ENCODE measurements at regions not wholly inside any gene's neighbourhood (a gene's known extent, or its start where the extent isn't known, plus 50 kb on each side); places are given as distances from the start of the nearest gene placed in this dataset.
"Not testable (repeated sequence)": the region's sequence is repeated elsewhere in the genome, so short reads cannot be mapped to it uniquely, and the experiment has no call there.

- DNase-seq, result no peak
- in situ Hi-C loops (cut with MboI; ENCODE audit: low pct_unique_long_range_greater_than_20kb, low sequenced_read_pairs), result no loop called here
Measured at GRCh38 chr18:22063672-22064071, 105.7 kb upstream of the GATA6 start.

- no peak for DNase-seq
- in situ Hi-C loops (cut with MboI; ENCODE audit: low pct_unique_long_range_greater_than_20kb, low sequenced_read_pairs), result no loop called here
Measured at GRCh38 chr18:22064581-22064980, 104.8 kb upstream of the GATA6 start.

- in situ Hi-C loops (cut with MboI; ENCODE audit: low pct_unique_long_range_greater_than_20kb, low sequenced_read_pairs), result no loop called here
Measured at GRCh38 chr18:22065311-22065710, 104.1 kb upstream of the GATA6 start.

GRCh38 chr18:22066083-22066485, 103.3 kb upstream of the GATA6 start:
- in situ Hi-C loops (cut with MboI; ENCODE audit: low pct_unique_long_range_greater_than_20kb, low sequenced_read_pairs), result no loop called here
- no peak for DNase-seq

More at GRCh38 chr18:22065311-22065710, 104.1 kb upstream of the GATA6 start:
- no peak for DNase-seq

GRCh38 chr18:22067109-22067508, 102.3 kb upstream of the GATA6 start:
- in situ Hi-C loops (cut with MboI; ENCODE audit: low pct_unique_long_range_greater_than_20kb, low sequenced_read_pairs), result no loop called here

GRCh38 chr18:22067682-22068081, 101.7 kb upstream of the GATA6 start:
- DNase-seq, result no peak
- in situ Hi-C loops (cut with MboI; ENCODE audit: low pct_unique_long_range_greater_than_20kb, low sequenced_read_pairs), result no loop called here

More at GRCh38 chr18:22067109-22067508, 102.3 kb upstream of the GATA6 start:
- DNase-seq, result no peak

- DNase-seq; in situ Hi-C loops (cut with MboI; ENCODE audit: low pct_unique_long_range_greater_than_20kb, low sequenced_read_pairs): not testable (repeated sequence)
Measured at GRCh38 chr18:22068784-22069183, 100.6 kb upstream of the GATA6 start.

- DNase-seq, result no peak
- in situ Hi-C loops (cut with MboI; ENCODE audit: low pct_unique_long_range_greater_than_20kb, low sequenced_read_pairs), result no loop called here
Measured at GRCh38 chr18:22069916-22070315, 99.5 kb upstream of the GATA6 start.

GRCh38 chr18:22073411-22073810, 96.0 kb upstream of the GATA6 start:
- in situ Hi-C loops (cut with MboI; ENCODE audit: low pct_unique_long_range_greater_than_20kb, low sequenced_read_pairs), result no loop called here
- DNase-seq, result no peak

- no peak for DNase-seq
- in situ Hi-C loops (cut with MboI; ENCODE audit: low pct_unique_long_range_greater_than_20kb, low sequenced_read_pairs), result no loop called here
Measured at GRCh38 chr18:22074282-22075070, 94.9 kb upstream of the GATA6 start.

- no peak for DNase-seq
- in situ Hi-C loops (cut with MboI; ENCODE audit: low pct_unique_long_range_greater_than_20kb, low sequenced_read_pairs), result no loop called here
Measured at GRCh38 chr18:22080035-22080434, 89.4 kb upstream of the GATA6 start.

- in situ Hi-C loops (cut with MboI; ENCODE audit: low pct_unique_long_range_greater_than_20kb, low sequenced_read_pairs), result no loop called here
- DNase-seq, result no peak
Measured at GRCh38 chr18:22082408-22082807, 87.0 kb upstream of the GATA6 start.

GRCh38 chr18:22084547-22084946, 84.8 kb upstream of the GATA6 start:
- DNase-seq, result no peak
- in situ Hi-C loops (cut with MboI; ENCODE audit: low pct_unique_long_range_greater_than_20kb, low sequenced_read_pairs), result no loop called here

- in situ Hi-C loops (cut with MboI; ENCODE audit: low pct_unique_long_range_greater_than_20kb, low sequenced_read_pairs), result no loop called here
- DNase-seq, result no peak
Measured at GRCh38 chr18:22086973-22087372, 82.4 kb upstream of the GATA6 start.

GRCh38 chr18:22088029-22088428, 81.4 kb upstream of the GATA6 start:
- in situ Hi-C loops (cut with MboI; ENCODE audit: low pct_unique_long_range_greater_than_20kb, low sequenced_read_pairs), result no loop called here
- DNase-seq, result no peak

GRCh38 chr18:22088996-22089640, 80.3 kb upstream of the GATA6 start:
- no peak for DNase-seq
- in situ Hi-C loops (cut with MboI; ENCODE audit: low pct_unique_long_range_greater_than_20kb, low sequenced_read_pairs), result no loop called here

- DNase-seq, result no peak
- in situ Hi-C loops (cut with MboI; ENCODE audit: low pct_unique_long_range_greater_than_20kb, low sequenced_read_pairs), result no loop called here
Measured at GRCh38 chr18:22091341-22091740, 78.0 kb upstream of the GATA6 start.

GRCh38 chr18:22093731-22094357, 75.5 kb upstream of the GATA6 start:
- in situ Hi-C loops (cut with MboI; ENCODE audit: low pct_unique_long_range_greater_than_20kb, low sequenced_read_pairs), result no loop called here
- DNase-seq, result no peak

- DNase-seq, result no peak
- in situ Hi-C loops (cut with MboI; ENCODE audit: low pct_unique_long_range_greater_than_20kb, low sequenced_read_pairs), result no loop called here
Measured at GRCh38 chr18:22094358-22094734, 75.0 kb upstream of the GATA6 start.

- in situ Hi-C loops (cut with MboI; ENCODE audit: low pct_unique_long_range_greater_than_20kb, low sequenced_read_pairs), result no loop called here
- DNase-seq, result no peak
Measured at GRCh38 chr18:22098563-22098989, 70.8 kb upstream of the GATA6 start.

All from KBM-7 (cell line).